GM12892 (cell line): ENCODE measurements at regions not wholly inside any gene's neighbourhood (a gene's known extent, or its start where the extent isn't known, plus 50 kb on each side); places are given as distances from the start of the nearest gene placed in this dataset.
"Not testable (repeated sequence)": the region's sequence is repeated elsewhere in the genome, so short reads cannot be mapped to it uniquely, and the experiment has no call there.

Experiments
- DNase-seq: peaks from one replicate; pipeline ENCODE4 v3.0.0; 2011; ENCODE audit not compliant: insufficient read length
- FAIRE-seq: peaks from 2 replicates; lab custom pipeline; 2011; peaks lifted over from hg19 to GRCh38; lab: Jason Lieb, UNC
- POLR2A ChIP-seq: IDR thresholded peaks from 2 replicates; pipeline ENCODE4 v1.6.1; 2011; ENCODE audit warnings: low read depth, low read length, control low read depth
- POLR2AphosphoS5 ChIP-seq: IDR thresholded peaks from 2 replicates; pipeline ENCODE4 v1.6.1; 2011; ENCODE audit warnings: low read depth, low read length, control low read depth
- TAF1 ChIP-seq: IDR thresholded peaks from 2 replicates; pipeline ENCODE4 v1.6.1; 2011; ENCODE audit warnings: low read depth, mild to moderate bottlenecking, control low read depth, low read length, borderline replicate concordance

DNA sequence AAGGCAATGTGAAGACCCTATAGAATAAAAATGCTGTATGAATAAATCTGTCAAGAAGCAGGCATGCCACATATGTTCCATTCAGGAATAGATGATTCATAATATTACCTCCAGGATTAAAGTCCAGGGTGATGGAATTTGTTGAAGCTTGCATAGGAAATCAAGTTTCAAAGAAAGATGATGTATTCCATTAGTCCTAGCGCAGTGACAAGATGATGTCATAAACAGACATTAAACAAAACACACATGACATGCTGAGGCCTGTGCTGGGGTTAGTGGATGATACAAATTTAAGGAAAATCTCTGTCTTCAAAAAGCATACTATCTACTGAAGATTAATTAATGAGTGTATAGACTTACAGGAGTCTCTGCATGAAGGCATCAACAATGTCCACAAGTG, 1025.2 kb downstream of the CDH11 start:
- TF ChIP-seq TAF1 (no peak), POLR2A (no peak), POLR2AphosphoS5 (no peak)
- FAIRE-seq (no peak), DNase-seq (no peak)

DNA sequence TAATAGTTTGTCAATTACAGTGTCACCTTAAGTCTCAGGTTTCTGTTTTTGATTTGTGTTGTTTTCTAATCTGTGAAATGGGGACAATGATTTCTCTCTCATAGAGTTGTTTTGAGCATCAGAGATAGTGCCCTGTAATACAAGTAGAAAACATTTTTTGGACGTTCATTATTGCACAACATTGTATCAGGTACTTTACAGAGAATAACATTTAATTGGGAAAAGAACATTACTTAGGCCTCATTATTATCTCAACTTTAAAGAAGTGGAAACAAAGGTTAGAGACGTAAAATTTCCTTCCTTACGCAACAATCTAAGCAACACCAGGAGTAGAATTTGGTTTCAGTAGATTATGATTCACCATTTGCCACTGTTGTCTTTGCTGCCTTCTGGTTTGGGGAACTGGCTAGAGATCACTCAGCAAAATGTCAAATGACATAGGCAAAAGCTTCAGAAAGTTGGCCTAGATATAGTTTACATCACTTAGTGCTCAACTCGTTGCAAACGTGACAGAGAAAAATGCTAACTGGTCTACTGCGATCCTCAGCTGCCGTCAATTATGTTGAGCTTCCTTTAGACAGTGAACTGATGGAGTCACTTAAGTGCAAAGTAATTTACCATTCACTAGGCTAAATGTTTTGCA, 1026.8 kb downstream of the CDH11 start:
- FAIRE-seq (no peak), DNase-seq (no peak)
- TF ChIP-seq POLR2AphosphoS5: no peak

GRCh38 chr16:64094181-64094965, 1027.5 kb downstream of the CDH11 start:
- DNase-seq (no peak), FAIRE-seq (no peak)
- TF ChIP-seq POLR2AphosphoS5: no peak
- no peak for TF ChIP-seq TAF1
- no peak for TF ChIP-seq POLR2A

DNA sequence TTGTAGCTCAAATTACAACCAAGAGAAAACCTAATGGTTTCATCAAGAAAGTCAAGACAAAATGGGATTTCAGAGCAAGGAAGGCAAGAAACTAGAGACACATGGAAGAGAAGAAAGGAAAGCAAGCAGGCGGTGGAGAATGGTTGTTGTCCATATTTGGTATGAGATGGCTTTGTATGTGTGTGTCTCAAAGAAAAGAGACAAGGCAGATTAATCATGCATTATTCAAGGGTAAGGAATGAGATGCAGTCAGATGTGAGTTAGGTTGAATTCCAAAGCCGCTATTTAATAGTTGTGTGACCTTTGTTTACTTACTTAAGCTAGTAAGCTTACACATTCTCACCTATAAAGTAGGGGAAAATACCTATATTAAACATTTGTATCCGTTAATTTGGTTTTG, 1029.6 kb downstream of the CDH11 start:
- DNase-seq (no peak), FAIRE-seq (no peak)
- TF ChIP-seq POLR2AphosphoS5 (no peak), POLR2A (no peak), TAF1 (no peak)

DNA sequence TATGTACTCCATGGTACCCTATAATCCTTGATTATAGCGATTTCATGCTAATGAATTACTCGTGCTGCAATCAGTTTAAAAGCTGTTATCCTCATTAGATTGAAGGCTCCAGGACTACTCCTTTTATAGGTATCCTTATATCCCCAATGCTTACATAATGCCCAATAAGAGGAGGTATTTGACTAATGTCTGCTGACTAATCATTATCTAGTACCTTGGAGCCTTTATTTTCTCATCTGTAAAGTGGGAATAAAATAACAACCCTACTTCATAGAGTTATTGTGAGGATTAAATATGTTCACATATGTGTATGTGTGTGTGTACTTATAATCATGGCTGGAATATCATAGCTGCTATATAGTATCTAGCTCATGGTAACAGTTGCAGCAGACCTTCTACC, 1031.5 kb downstream of the CDH11 start:
- TF ChIP-seq TAF1 (no peak), POLR2A (no peak), POLR2AphosphoS5 (no peak)
- DNase-seq (no peak), FAIRE-seq (no peak)

GRCh38 chr16:64089697-64090096, 1032.2 kb downstream of the CDH11 start:
- FAIRE-seq (no peak), DNase-seq (no peak)
- TF ChIP-seq TAF1: no peak
- TF ChIP-seq POLR2AphosphoS5: no peak
- TF ChIP-seq POLR2A: no peak

DNA sequence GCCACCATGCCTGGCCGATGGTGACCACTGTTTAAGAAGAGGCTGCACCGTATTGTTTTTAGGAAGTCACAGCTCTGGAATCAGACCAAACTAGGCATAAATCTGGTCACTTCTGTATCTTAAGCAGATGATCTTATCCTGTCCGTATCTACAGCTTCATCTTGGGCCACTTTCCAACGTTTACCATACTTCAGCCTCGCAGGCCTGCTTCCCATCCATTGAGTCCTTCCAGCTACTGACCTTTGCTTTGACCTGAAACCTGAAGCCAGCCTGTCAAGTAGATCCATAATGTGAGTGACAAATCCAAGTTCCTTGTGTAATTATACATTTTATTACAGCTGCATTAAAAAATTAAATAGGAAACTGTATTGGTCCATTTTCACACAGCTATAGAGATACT, 1033.0 kb downstream of the CDH11 start:
- TF ChIP-seq POLR2A: no peak
- TF ChIP-seq TAF1: no peak
- TF ChIP-seq POLR2AphosphoS5: no peak
- no peak for DNase-seq
- FAIRE-seq: no peak

DNA sequence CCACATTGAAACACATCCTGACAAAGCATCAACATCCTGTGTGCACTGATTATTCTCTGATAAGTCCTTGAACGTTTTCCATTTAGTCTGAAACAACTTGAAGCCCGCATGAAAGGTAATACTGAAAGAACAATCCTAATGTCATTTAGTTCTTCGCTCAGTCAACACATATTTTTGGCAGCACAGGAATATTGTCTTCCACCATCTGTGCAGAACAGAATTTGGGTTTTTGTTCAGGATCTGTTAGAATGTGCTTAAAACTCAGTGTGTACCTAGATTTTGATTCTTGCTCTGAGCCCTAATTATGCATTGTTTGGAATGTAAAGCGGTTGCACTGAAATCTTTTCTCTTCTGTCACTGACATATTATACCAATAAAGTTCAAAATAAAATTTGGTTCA, 1036.6 kb downstream of the CDH11 start:
- TF ChIP-seq POLR2A: no peak
- no peak for TF ChIP-seq POLR2AphosphoS5
- no peak for TF ChIP-seq TAF1
- DNase-seq (no peak), FAIRE-seq (no peak)

GRCh38 chr16:64084706-64085105, 1037.2 kb downstream of the CDH11 start:
- FAIRE-seq (no peak), DNase-seq (no peak)
- no peak for TF ChIP-seq POLR2A
- no peak for TF ChIP-seq POLR2AphosphoS5
- TF ChIP-seq TAF1: no peak

- no peak for DNase-seq
- TF ChIP-seq POLR2AphosphoS5: no peak
- FAIRE-seq: no peak
Observed at GRCh38 chr16:64083428-64084129, 1038.3 kb downstream of the CDH11 start.

DNA sequence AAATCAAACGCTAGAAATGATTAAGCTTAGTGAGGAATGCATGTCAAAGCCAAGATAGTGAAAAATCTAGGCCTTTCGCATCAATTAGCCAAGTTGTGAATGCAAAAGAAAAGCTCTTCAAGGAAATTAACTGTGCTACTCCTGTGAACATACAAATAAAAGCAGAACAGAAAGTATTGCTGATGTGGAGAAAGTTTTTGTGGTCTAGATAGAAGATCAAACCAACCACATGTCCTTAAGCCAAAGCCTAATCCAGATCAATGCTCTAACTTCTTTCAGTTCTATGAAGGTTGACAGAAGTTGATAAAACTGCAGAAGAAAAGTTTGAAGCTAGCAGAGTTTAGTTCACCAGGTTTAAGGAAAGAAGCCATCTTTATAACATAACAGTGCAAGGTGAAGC, 1044.6 kb downstream of the CDH11 start:
- TF ChIP-seq POLR2A (no peak), POLR2AphosphoS5 (no peak), TAF1 (no peak)
- no peak for FAIRE-seq
- no peak for DNase-seq

DNA sequence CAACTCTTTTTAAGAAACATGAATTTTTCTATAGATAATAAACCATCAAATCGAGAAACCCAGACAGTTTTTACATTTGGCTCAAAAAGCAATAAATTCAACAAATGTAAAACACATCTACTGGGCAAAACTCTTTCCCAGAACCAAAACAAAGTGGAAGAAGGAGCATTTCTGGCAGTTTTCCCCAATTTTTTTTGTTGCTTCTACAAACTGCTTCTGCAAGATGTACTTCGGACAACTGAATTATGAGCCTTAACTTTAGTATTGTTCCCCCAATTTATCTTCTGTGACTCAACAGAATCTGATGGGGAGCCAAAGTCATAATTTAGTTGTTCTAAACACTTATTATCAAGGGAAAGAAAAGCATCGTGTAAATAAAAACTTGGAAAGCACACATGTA, 1047.2 kb downstream of the CDH11 start:
- DNase-seq (no peak), FAIRE-seq (no peak)
- TF ChIP-seq TAF1 (no peak), POLR2A (no peak), POLR2AphosphoS5 (no peak)

GRCh38 chr16:64072131-64072730, 1049.6 kb downstream of the CDH11 start:
- not testable (repeated sequence) for DNase-seq, FAIRE-seq
